Activated CD4-positive, alpha-beta T cell treated with anti-CD3 and anti-CD28 coated beads, Interleukin-2, Interleukin-4, amounts not matched to agents 100 ng/mL and 50 ng/mL, durations not matched to agents 16 hours and 8 hours (primary cell): ENCODE measurements at regions not wholly inside any gene's neighbourhood (a gene's known extent, or its start where the extent isn't known, plus 50 kb on each side); places are given as distances from the start of the nearest gene placed in this dataset.

ENCODE experiments used
- DNase-seq: peaks from one replicate; pipeline ENCODE4 v3.0.0-alpha.2; 2020; ENCODE audit warnings: low spot score

GRCh38 chr13:46968450-46968849, 71.6 kb upstream of the HTR2A start:
- no peak for DNase-seq

DNA sequence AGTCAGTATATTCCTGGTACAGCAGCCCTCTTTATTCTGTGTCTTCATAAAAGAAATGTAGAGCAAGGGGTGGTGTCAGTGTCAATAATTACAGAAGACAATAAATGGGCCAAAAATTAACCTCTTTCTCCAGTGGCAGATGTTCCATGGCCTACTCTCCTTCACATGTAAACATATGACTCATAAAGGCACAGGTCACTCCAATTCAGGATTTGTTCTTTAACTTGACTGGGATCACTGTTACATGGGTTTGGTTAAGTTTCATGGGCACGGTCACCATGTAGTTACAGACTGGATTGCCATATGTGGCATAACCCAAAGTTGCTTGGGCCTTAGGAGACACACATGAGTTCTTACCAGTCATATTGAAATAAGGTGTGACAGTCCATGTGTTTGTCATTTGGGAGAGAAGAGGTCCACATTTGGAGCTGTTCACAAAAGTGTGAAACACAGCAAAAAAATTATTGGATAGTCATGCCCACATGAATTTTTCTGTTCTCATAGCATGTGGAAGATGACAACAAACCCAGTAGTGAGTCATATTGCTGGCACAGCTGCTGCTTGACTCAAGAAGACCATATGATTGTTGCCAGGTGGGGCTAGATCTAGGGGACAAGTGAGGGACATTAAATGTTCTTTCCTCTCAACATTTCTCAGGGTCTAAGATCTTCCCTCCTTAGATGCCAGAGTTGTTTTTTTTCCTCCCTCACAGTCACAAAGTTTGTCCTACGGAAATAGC, 68.1 kb upstream of the HTR2A start:
- no peak for DNase-seq

DNA sequence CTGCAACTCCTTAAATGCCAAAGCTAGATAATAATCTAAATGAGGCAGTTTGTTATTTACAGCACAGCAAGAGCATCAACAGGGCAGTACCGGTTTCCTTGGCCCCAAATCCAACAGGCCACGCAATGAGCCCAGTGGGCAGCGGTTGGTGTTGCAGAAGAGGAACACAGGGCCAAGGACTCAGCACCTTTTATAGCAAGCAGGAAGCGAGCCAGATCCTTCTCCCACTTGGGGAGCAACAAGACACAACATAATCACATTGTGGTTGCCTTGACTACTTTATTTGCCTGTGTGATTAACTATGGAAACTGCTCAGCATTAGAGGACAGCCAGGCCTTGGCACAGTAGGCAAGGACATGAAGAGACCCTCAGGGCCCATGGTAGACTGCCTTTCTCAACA, 67.1 kb upstream of the HTR2A start:
- no peak for DNase-seq

- no peak for DNase-seq
Observed at GRCh38 chr13:46962281-46962941, 65.6 kb upstream of the HTR2A start.

GRCh38 chr13:46961719-46962118, 64.9 kb upstream of the HTR2A start:
- DNase-seq = peak; percentile 48

DNA sequence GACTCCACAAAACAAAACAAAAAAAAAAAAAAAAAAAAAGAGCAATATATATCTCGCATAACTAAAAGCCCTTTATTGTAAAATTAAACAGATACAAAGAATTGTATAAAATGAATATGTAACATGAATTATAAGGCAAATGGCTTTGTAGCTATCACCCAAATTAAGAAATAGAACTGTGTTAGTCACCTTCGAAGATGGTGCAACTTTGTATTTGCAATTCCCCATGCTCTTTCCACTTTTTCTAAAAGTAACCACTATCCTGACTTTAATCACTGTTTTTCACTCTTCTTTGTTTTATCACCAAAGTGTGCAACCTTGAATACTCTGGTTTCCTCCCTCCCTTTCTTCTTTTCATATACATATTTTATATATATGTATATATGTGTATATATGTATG, 57.1 kb upstream of the HTR2A start:
- DNase-seq = no peak

- no peak for DNase-seq
Observed at GRCh38 chr13:46953331-46953730, 56.5 kb upstream of the HTR2A start.

- DNase-seq = no peak
Observed at GRCh38 chr13:46951516-46951915, 54.7 kb upstream of the HTR2A start.

- no peak for DNase-seq
Observed at GRCh38 chr13:46949211-46949610, 52.4 kb upstream of the HTR2A start.

DNA sequence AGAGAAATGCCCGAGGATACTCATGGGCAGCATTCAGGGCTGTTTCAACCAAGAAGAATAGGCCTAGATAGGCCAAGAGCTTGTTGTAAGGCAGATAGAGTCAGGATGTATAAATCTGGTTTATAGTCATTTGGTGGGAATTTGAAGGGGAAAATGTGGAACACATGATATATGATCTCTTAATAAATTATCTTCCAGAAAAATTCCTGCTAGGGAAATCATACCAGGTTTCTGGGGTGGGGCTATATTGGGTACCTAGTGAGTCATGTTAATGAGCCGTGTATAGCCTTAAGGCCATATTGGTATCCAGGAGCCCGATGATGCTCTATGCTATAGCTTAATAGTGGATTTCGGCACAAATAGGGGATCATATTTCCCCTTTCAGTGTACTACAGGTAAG, 51.5 kb upstream of the HTR2A start:
- no peak for DNase-seq

DNA sequence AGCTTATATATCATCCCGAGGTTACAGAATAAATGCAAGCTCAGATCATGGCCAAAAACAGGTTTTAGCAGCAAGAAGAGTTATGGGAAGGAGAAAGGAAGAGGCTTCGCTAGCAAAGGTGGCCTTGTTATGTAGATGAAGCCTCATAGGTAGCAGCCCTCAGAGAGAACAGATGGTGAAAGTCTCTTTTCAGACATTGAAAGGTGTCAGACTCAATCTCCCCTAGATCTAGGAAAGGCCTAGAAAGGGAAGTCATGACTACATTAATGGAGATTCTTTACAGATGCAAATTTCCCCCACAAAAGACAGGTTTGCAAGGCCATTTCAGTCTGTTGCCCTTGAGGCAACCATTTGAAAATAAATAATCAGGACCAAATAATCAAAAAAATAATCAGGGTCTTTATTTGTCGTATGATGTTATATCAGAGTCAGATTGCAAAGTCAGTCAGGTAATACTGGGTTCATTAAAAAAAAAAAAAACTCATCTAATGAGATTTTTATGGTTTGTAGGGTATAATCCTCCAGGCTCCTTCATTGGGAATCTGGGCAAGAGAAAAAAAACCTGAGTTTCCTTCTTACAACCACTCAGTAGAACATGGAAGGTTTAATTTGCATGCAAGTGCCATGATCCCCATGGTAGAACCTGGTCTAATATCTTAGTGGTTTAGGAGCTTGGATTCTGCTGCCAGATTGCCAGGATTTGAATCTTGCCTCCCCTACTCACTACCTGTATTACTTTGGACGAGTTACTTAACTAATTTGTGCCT, 50.8 kb upstream of the HTR2A start:
- no peak for DNase-seq
